Astrocyte (in vitro differentiated cells and primary cell): ENCODE measurements at regions not wholly inside any gene's neighbourhood (a gene's known extent, or its start where the extent isn't known, plus 50 kb on each side); places are given as distances from the start of the nearest gene placed in this dataset.

Experiments used
- DNase-seq: peaks from one replicate; pipeline ENCODE4 v3.0.0-alpha.2; 2010; ENCODE audit warnings: low read depth
- FAIRE-seq: peaks from 2 replicates; lab custom pipeline; 2011; peaks lifted over from hg19 to GRCh38; lab: Jason Lieb, UNC
- H2AFZ ChIP-seq: 2 replicates; pipeline ENCODE4 v1.6.0; 2012; ENCODE audit warnings: low read depth, low read length, inconsistent platforms
- H3K27ac ChIP-seq: 2 replicates; pipeline ENCODE4 v1.5.1; 2011; ENCODE audit warnings: low read depth, low read length, inconsistent platforms
- H3K27me3 ChIP-seq: 2 replicates; pipeline ENCODE4 v1.6.0; 2011; ENCODE audit warnings: low read length, inconsistent platforms; ENCODE audit not compliant: insufficient read depth
- H3K36me3 ChIP-seq: 2 replicates; pipeline ENCODE4 v1.5.1; 2011; ENCODE audit warnings: low read length, inconsistent platforms; ENCODE audit not compliant: insufficient read depth
- H3K4me1 ChIP-seq: 2 replicates; pipeline ENCODE4 v1.5.1; 2011; ENCODE audit warnings: low read length, inconsistent platforms; ENCODE audit not compliant: insufficient read depth
- H3K4me2 ChIP-seq: 2 replicates; pipeline ENCODE4 v1.6.0; 2012; ENCODE audit warnings: low read length, inconsistent platforms
- H3K4me3 ChIP-seq: 2 replicates; pipeline ENCODE4 v1.5.1; 2011; ENCODE audit warnings: low read depth, mild to moderate bottlenecking, low read length, inconsistent platforms; ENCODE audit not compliant: insufficient read depth
- H3K79me2 ChIP-seq: 2 replicates; pipeline ENCODE4 v1.6.0; 2012; ENCODE audit warnings: mild to moderate bottlenecking, low read length, inconsistent platforms; ENCODE audit not compliant: insufficient read depth
- H3K9ac ChIP-seq: 2 replicates; pipeline ENCODE4 v1.6.0; 2012; ENCODE audit warnings: mild to moderate bottlenecking, low read length, inconsistent platforms
- H3K9me3 ChIP-seq: 2 replicates; pipeline ENCODE4 v1.5.1; 2012; ENCODE audit warnings: low read depth, mild to moderate bottlenecking, low read length, inconsistent platforms; ENCODE audit not compliant: insufficient read depth
- H4K20me1 ChIP-seq: 2 replicates; pipeline ENCODE4 v1.6.0; 2012; ENCODE audit warnings: low read length, inconsistent platforms; ENCODE audit not compliant: insufficient read depth
- H3K27ac Mint-ChIP-seq: one replicate; pipeline ENCODE4 v1.8.0; 2021; ENCODE audit warnings: mild to moderate bottlenecking, mixed read lengths; ENCODE audit not compliant: unreplicated experiment
- H3K27me3 Mint-ChIP-seq: one replicate; pipeline ENCODE4 v1.8.0; 2021; ENCODE audit warnings: low read depth, mixed read lengths; ENCODE audit not compliant: unreplicated experiment
- H3K36me3 Mint-ChIP-seq: one replicate; pipeline ENCODE4 v1.8.0; 2021; ENCODE audit warnings: low read depth, mixed read lengths; ENCODE audit not compliant: unreplicated experiment
- H3K4me1 Mint-ChIP-seq: one replicate; pipeline ENCODE4 v1.8.0; 2021; ENCODE audit warnings: low read depth, mixed read lengths; ENCODE audit not compliant: unreplicated experiment
- H3K4me3 Mint-ChIP-seq: one replicate; pipeline ENCODE4 v1.8.0; 2021; ENCODE audit warnings: mild to moderate bottlenecking, moderate library complexity, mixed read lengths; ENCODE audit not compliant: unreplicated experiment
- H3K9me3 Mint-ChIP-seq: one replicate; pipeline ENCODE4 v1.8.0; 2021; ENCODE audit warnings: mild to moderate bottlenecking, mixed read lengths; ENCODE audit not compliant: unreplicated experiment
- CTCF ChIP-seq: IDR thresholded peaks from 2 replicates; pipeline ENCODE4 v1.5.1; 2011; ENCODE audit warnings: low read depth, mild to moderate bottlenecking, inconsistent platforms, low read length, moderate library complexity; ENCODE audit not compliant: insufficient read depth
- EZH2 ChIP-seq: IDR thresholded peaks from 2 replicates; pipeline ENCODE4 v1.6.1; 2012; ENCODE audit warnings: mild to moderate bottlenecking, low read length, inconsistent platforms; ENCODE audit not compliant: insufficient read depth

DNA sequence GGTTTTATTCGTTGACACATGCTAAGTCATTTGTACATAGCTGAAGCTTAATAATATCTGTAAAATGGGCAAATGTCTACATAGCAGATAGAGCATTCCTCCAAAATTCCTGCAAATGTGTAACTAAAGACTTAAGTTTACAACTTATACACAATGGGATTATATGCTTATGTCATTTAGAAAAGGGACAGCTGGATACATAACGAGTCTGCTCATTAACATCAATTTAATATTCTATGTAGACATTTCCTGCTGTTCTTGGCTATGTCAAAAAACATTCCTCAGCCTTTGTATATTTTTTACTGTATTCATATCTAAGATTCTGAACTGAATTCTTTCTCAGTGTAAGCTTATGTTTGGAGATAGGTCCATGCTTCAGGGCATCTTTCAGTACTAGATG is 762.2 kb downstream of the NR2F2 start:
- Mint-ChIP-seq H3K4me3 (no peak overlapping the region), H3K9me3 (no peaks in the 10 kb centered on the region)

GRCh38 chr15:97096303-97096835 is 765.9 kb downstream of the NR2F2 start:
- TF ChIP-seq CTCF, result no peak
- TF ChIP-seq EZH2, result no peak

More for the DNA sequence above, 762.2 kb downstream of the NR2F2 start:
- Histone ChIP-seq H3K4me1 (no peaks in the 10 kb centered on the region), H3K9ac (no peak overlapping the region), H3K36me3 (no peaks in the 10 kb centered on the region), H3K27ac (no peak overlapping the region), H3K27me3 (peaks cover 2% of the 10 kb centered on the region), H3K4me3 (no peak overlapping the region), H2AFZ (no peak overlapping the region), H4K20me1 (no peaks in the 10 kb centered on the region), H3K9me3 (no peaks in the 10 kb centered on the region), H3K79me2 (no peaks in the 10 kb centered on the region), H3K4me2 (no peak overlapping the region)
- TF ChIP-seq EZH2 (no peak), CTCF (no peak)
- Mint-ChIP-seq H3K27ac (no peak overlapping the region), H3K4me1 (no peaks in the 10 kb centered on the region), H3K27me3 (peaks cover 69% of the 10 kb centered on the region), H3K36me3 (no peaks in the 10 kb centered on the region)
- DNase-seq (no peak), FAIRE-seq (no peak)

DNA sequence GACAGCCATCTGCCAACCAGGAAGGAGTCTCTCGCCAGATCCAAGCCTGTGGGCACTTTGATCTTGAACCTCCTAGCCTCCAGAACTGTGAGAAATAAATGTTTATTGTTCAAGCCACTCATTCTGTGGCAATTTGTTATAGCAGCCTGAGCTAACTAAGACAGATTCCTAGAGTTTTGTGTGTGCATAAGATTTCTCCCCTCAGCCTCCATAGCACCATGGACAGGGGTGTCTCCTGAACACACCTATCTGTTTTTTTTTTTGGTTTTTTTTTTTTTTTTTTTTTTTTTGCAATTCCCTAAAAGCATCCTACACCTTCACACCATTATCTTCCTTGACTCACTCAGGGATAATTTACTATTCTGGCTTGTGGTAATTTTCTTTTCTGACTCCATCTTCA is 768.5 kb downstream of the NR2F2 start:
- Histone ChIP-seq H3K9ac (no peak overlapping the region), H3K27ac (no peak overlapping the region)
- no peak for FAIRE-seq

More at GRCh38 chr15:97096303-97096835, 765.9 kb downstream of the NR2F2 start:
- no peak overlapping the region for H3K27ac ChIP-seq
- H3K79me2 ChIP-seq, result no peaks in the 10 kb centered on the region
- DNase-seq (no peak), FAIRE-seq (no peak)
- no peaks in the 10 kb centered on the region for H3K36me3 ChIP-seq
- Mint-ChIP-seq H3K27me3 (peaks cover 75% of the 10 kb centered on the region), H3K27ac (no peak overlapping the region), H3K4me1 (no peaks in the 10 kb centered on the region), H3K36me3 (no peaks in the 10 kb centered on the region), H3K4me3 (no peak overlapping the region), H3K9me3 (peaks cover 8% of the 10 kb centered on the region)
- H3K9ac ChIP-seq, result no peak overlapping the region
- no peak overlapping the region for H2AFZ ChIP-seq
- H3K4me2 ChIP-seq, result no peak overlapping the region
- no peaks in the 10 kb centered on the region for H3K9me3 ChIP-seq
- H3K4me1 ChIP-seq, result no peaks in the 10 kb centered on the region
- H3K27me3 ChIP-seq, result no peaks in the 10 kb centered on the region
- no peak overlapping the region for H3K4me3 ChIP-seq
- no peaks in the 10 kb centered on the region for H4K20me1 ChIP-seq

More for the DNA sequence above, 768.5 kb downstream of the NR2F2 start:
- no peaks in the 10 kb centered on the region for H4K20me1 ChIP-seq
- H3K27me3 Mint-ChIP-seq, result peaks cover 48% of the 10 kb centered on the region
- H3K9me3 Mint-ChIP-seq, result peaks cover 8% of the 10 kb centered on the region
- H3K4me2 ChIP-seq, result no peak overlapping the region
- H3K27ac Mint-ChIP-seq, result no peak overlapping the region
- no peaks in the 10 kb centered on the region for H3K36me3 ChIP-seq
- no peaks in the 10 kb centered on the region for H3K27me3 ChIP-seq
- no peaks in the 10 kb centered on the region for H3K36me3 Mint-ChIP-seq
- no peak overlapping the region for H3K4me3 Mint-ChIP-seq
- H3K4me1 ChIP-seq, result no peaks in the 10 kb centered on the region
- no peak overlapping the region for H3K4me3 ChIP-seq
- no peak for TF ChIP-seq EZH2
- no peak for TF ChIP-seq CTCF
- H2AFZ ChIP-seq, result no peak overlapping the region
- H3K79me2 ChIP-seq, result no peaks in the 10 kb centered on the region
- no peaks in the 10 kb centered on the region for H3K9me3 ChIP-seq
- no peak for DNase-seq
- H3K4me1 Mint-ChIP-seq, result no peaks in the 10 kb centered on the region
